ENCODE measurements at regions not wholly inside any gene's neighbourhood (a gene's known extent, or its start where the extent isn't known, plus 50 kb on each side); places are given as distances from the start of the nearest gene placed in this dataset.
"Not testable (repeated sequence)": the region's sequence is repeated elsewhere in the genome, so short reads cannot be mapped to it uniquely, and the experiment has no call there.

GRCh38 chr14:61168141-61168540 is 113.0 kb downstream of the TMEM30B start:
- no peak for DNase-seq (ENCODE audit: low spot score)

- DNase-seq (ENCODE audit: low spot score) = no peak
Observed at GRCh38 chr14:61167642-61168041, 113.5 kb downstream of the TMEM30B start.

- DNase-seq (ENCODE audit: low spot score) = no peak
Observed at GRCh38 chr14:61160798-61161197, 120.3 kb downstream of the TMEM30B start.

GRCh38 chr14:61154641-61155040 is 126.5 kb downstream of the TMEM30B start:
- DNase-seq (ENCODE audit: low spot score) = no peak

GRCh38 chr14:61153914-61154545 is 127.1 kb downstream of the TMEM30B start:
- DNase-seq (ENCODE audit: low spot score) = no peak

GRCh38 chr14:61153431-61153830 is 127.7 kb downstream of the TMEM30B start:
- DNase-seq (ENCODE audit: low spot score) = peak; percentile 17

- DNase-seq (ENCODE audit: low spot score) = no peak
Observed at GRCh38 chr14:61152851-61153364, 128.2 kb downstream of the TMEM30B start.

GRCh38 chr14:61151251-61151650 is 129.9 kb downstream of the TMEM30B start:
- no peak for DNase-seq (ENCODE audit: low spot score)

- DNase-seq (ENCODE audit: low spot score) = no peak
Observed at GRCh38 chr14:61150851-61151250, 130.3 kb downstream of the TMEM30B start.

- no peak for DNase-seq (ENCODE audit: low spot score)
Observed at GRCh38 chr14:61149896-61150295, 131.2 kb downstream of the TMEM30B start.

GRCh38 chr14:61148742-61149350 is 132.3 kb downstream of the TMEM30B start:
- DNase-seq (ENCODE audit: low spot score) = no peak

- DNase-seq (ENCODE audit: low spot score) = no peak
Observed at GRCh38 chr14:61147831-61148549, 133.1 kb downstream of the TMEM30B start.

- no peak for DNase-seq (ENCODE audit: low spot score)
Observed at GRCh38 chr14:61147381-61147821, 133.7 kb downstream of the TMEM30B start.

GRCh38 chr14:61146899-61147298 is 134.2 kb downstream of the TMEM30B start:
- no peak for DNase-seq (ENCODE audit: low spot score)

- no peak for DNase-seq (ENCODE audit: low spot score)
Observed at GRCh38 chr14:61145903-61146481, 135.1 kb downstream of the TMEM30B start.

GRCh38 chr14:61145034-61145902 is 135.9 kb downstream of the TMEM30B start:
- peak; percentile 76 for DNase-seq (ENCODE audit: low spot score)

- not testable (repeated sequence) for DNase-seq (ENCODE audit: low spot score)
Observed at GRCh38 chr14:61144117-61145033, 136.8 kb downstream of the TMEM30B start.

GRCh38 chr14:61140872-61141271 is 140.3 kb downstream of the TMEM30B start:
- DNase-seq (ENCODE audit: low spot score) = no peak

GRCh38 chr14:61140271-61140670 is 140.9 kb downstream of the TMEM30B start:
- DNase-seq (ENCODE audit: low spot score) = no peak

- DNase-seq (ENCODE audit: low spot score) = no peak
Observed at GRCh38 chr14:61139006-61139599, 142.0 kb downstream of the TMEM30B start.
